ENCODE measurements at regions not wholly inside any gene's neighbourhood (a gene's known extent, or its start where the extent isn't known, plus 50 kb on each side); places are given as distances from the start of the nearest gene placed in this dataset.

GRCh38 chr1:98030483-98030882 is 109.6 kb upstream of the DPYD start:
- Mint-ChIP-seq H3K4me3 (no peak overlapping the region), H3K27me3 (peaks cover 17% of the 10 kb centered on the region), H3K36me3 (no peaks in the 10 kb centered on the region), H3K27ac (no peak overlapping the region), H3K4me1 (peaks cover 2% of the 10 kb centered on the region), H3K9me3 (ENCODE audit: low read depth) (no peaks in the 10 kb centered on the region)
- ATAC-seq: no peak
- CTCF ChIA-PET: no interaction called here
- no peak for DNase-seq

- no peak for ATAC-seq
- H3K36me3 Mint-ChIP-seq: no peaks in the 10 kb centered on the region
- CTCF ChIA-PET: no interaction called here
- no peaks in the 10 kb centered on the region for H3K9me3 Mint-ChIP-seq (ENCODE audit: low read depth)
- DNase-seq: no peak
- H3K4me1 Mint-ChIP-seq: peaks cover 2% of the 10 kb centered on the region
- H3K27me3 Mint-ChIP-seq: peaks cover 6% of the 10 kb centered on the region
- no peak overlapping the region for H3K27ac Mint-ChIP-seq
- H3K4me3 Mint-ChIP-seq: no peak overlapping the region
These were observed 108.0 kb upstream of the DPYD start for GRCh38 chr1:98028800-98029199.

- Mint-ChIP-seq H3K36me3 (no peaks in the 10 kb centered on the region), H3K9me3 (ENCODE audit: low read depth) (no peaks in the 10 kb centered on the region), H3K27ac (no peak overlapping the region), H3K4me1 (peaks cover 2% of the 10 kb centered on the region), H3K27me3 (peaks cover 9% of the 10 kb centered on the region), H3K4me3 (no peak overlapping the region)
- DNase-seq (no peak), ATAC-seq (no peak)
- CTCF ChIA-PET: no interaction called here
These were observed 106.4 kb upstream of the DPYD start for GRCh38 chr1:98027103-98027705.

- Mint-ChIP-seq H3K4me1 (peaks cover 2% of the 10 kb centered on the region), H3K9me3 (ENCODE audit: low read depth) (no peaks in the 10 kb centered on the region), H3K36me3 (no peaks in the 10 kb centered on the region), H3K27ac (no peak overlapping the region), H3K4me3 (no peak overlapping the region), H3K27me3 (peaks cover 16% of the 10 kb centered on the region)
- DNase-seq (no peak), ATAC-seq (no peak)
- CTCF ChIA-PET: no interaction called here
These were observed 105.0 kb upstream of the DPYD start for GRCh38 chr1:98025858-98026257.

GRCh38 chr1:98021126-98021525 is 100.3 kb upstream of the DPYD start:
- Mint-ChIP-seq H3K9me3 (ENCODE audit: low read depth) (peaks cover 2% of the 10 kb centered on the region), H3K4me3 (no peak overlapping the region), H3K27me3 (peaks cover 23% of the 10 kb centered on the region), H3K27ac (no peak overlapping the region), H3K36me3 (no peaks in the 10 kb centered on the region), H3K4me1 (no peaks in the 10 kb centered on the region)
- no peak for ATAC-seq
- CTCF ChIA-PET: no interaction called here
- DNase-seq: no peak

- CTCF ChIA-PET: no interaction called here
- ATAC-seq (no peak), DNase-seq (no peak)
- H3K4me3 Mint-ChIP-seq: no peak overlapping the region
- H3K27me3 Mint-ChIP-seq: peaks cover 20% of the 10 kb centered on the region
- peaks cover 2% of the 10 kb centered on the region for H3K9me3 Mint-ChIP-seq (ENCODE audit: low read depth)
- no peak overlapping the region for H3K27ac Mint-ChIP-seq
- H3K36me3 Mint-ChIP-seq: no peaks in the 10 kb centered on the region
- no peaks in the 10 kb centered on the region for H3K4me1 Mint-ChIP-seq
These were observed 98.9 kb upstream of the DPYD start for GRCh38 chr1:98019747-98020146.

GRCh38 chr1:98018074-98018473 is 97.2 kb upstream of the DPYD start:
- ATAC-seq: no peak
- no peaks in the 10 kb centered on the region for H3K4me1 Mint-ChIP-seq
- DNase-seq: no peak
- no peak overlapping the region for H3K4me3 Mint-ChIP-seq
- CTCF ChIA-PET: no interaction called here
- H3K27me3 Mint-ChIP-seq: peaks cover 20% of the 10 kb centered on the region
- H3K27ac Mint-ChIP-seq: no peak overlapping the region
- H3K9me3 Mint-ChIP-seq (ENCODE audit: low read depth): peaks cover 2% of the 10 kb centered on the region
- no peaks in the 10 kb centered on the region for H3K36me3 Mint-ChIP-seq

GRCh38 chr1:98017184-98017583 is 96.3 kb upstream of the DPYD start:
- no peak overlapping the region for H3K4me3 Mint-ChIP-seq
- CTCF ChIA-PET: no interaction called here
- H3K36me3 Mint-ChIP-seq: no peaks in the 10 kb centered on the region
- peaks cover 2% of the 10 kb centered on the region for H3K9me3 Mint-ChIP-seq (ENCODE audit: low read depth)
- peaks cover 17% of the 10 kb centered on the region for H3K27me3 Mint-ChIP-seq
- H3K27ac Mint-ChIP-seq: no peak overlapping the region
- ATAC-seq (no peak), DNase-seq (no peak)
- H3K4me1 Mint-ChIP-seq: no peaks in the 10 kb centered on the region

GRCh38 chr1:98008373-98008772 is 87.5 kb upstream of the DPYD start:
- CTCF ChIA-PET: no interaction called here

GRCh38 chr1:98005326-98006010 is 84.6 kb upstream of the DPYD start:
- CTCF ChIA-PET: no interaction called here
- ATAC-seq: no peak
- Mint-ChIP-seq H3K4me3 (no peak overlapping the region), H3K36me3 (no peaks in the 10 kb centered on the region), H3K27ac (no peak overlapping the region), H3K27me3 (no peaks in the 10 kb centered on the region), H3K4me1 (no peaks in the 10 kb centered on the region), H3K9me3 (ENCODE audit: low read depth) (no peaks in the 10 kb centered on the region)
- no peak for DNase-seq

More at GRCh38 chr1:98008373-98008772, 87.5 kb upstream of the DPYD start:
- Mint-ChIP-seq H3K27ac (no peak overlapping the region), H3K27me3 (peaks cover 3% of the 10 kb centered on the region), H3K9me3 (ENCODE audit: low read depth) (no peaks in the 10 kb centered on the region), H3K4me3 (no peak overlapping the region), H3K36me3 (no peaks in the 10 kb centered on the region), H3K4me1 (no peaks in the 10 kb centered on the region)
- DNase-seq (no peak), ATAC-seq (no peak)

- Mint-ChIP-seq H3K27ac (no peak overlapping the region), H3K4me3 (no peak overlapping the region), H3K27me3 (no peaks in the 10 kb centered on the region), H3K9me3 (ENCODE audit: low read depth) (no peaks in the 10 kb centered on the region), H3K36me3 (no peaks in the 10 kb centered on the region), H3K4me1 (no peaks in the 10 kb centered on the region)
- CTCF ChIA-PET: no interaction called here
- ATAC-seq (no peak), DNase-seq (no peak)
These were observed 82.6 kb upstream of the DPYD start for GRCh38 chr1:98003442-98003841.

GRCh38 chr1:98002288-98002687 is 81.5 kb upstream of the DPYD start:
- H3K36me3 Mint-ChIP-seq: no peaks in the 10 kb centered on the region
- CTCF ChIA-PET: no interaction called here
- no peak for DNase-seq
- H3K4me3 Mint-ChIP-seq: no peak overlapping the region
- H3K9me3 Mint-ChIP-seq (ENCODE audit: low read depth): no peaks in the 10 kb centered on the region
- ATAC-seq: no peak
- H3K27ac Mint-ChIP-seq: no peak overlapping the region
- H3K4me1 Mint-ChIP-seq: no peaks in the 10 kb centered on the region
- no peaks in the 10 kb centered on the region for H3K27me3 Mint-ChIP-seq

- CTCF ChIA-PET: no interaction called here
- Mint-ChIP-seq H3K9me3 (ENCODE audit: low read depth) (no peaks in the 10 kb centered on the region), H3K4me1 (no peaks in the 10 kb centered on the region), H3K4me3 (no peak overlapping the region), H3K27me3 (no peaks in the 10 kb centered on the region), H3K36me3 (no peaks in the 10 kb centered on the region), H3K27ac (no peak overlapping the region)
- DNase-seq (no peak), ATAC-seq (no peak)
These were observed 80.9 kb upstream of the DPYD start for GRCh38 chr1:98001764-98002163.

GRCh38 chr1:97999320-97999719 is 78.5 kb upstream of the DPYD start:
- H3K36me3 Mint-ChIP-seq: no peaks in the 10 kb centered on the region
- H3K4me1 Mint-ChIP-seq: no peaks in the 10 kb centered on the region
- H3K27me3 Mint-ChIP-seq: no peaks in the 10 kb centered on the region
- no peak for ATAC-seq
- DNase-seq: no peak
- H3K9me3 Mint-ChIP-seq (ENCODE audit: low read depth): no peaks in the 10 kb centered on the region
- CTCF ChIA-PET: no interaction called here
- H3K4me3 Mint-ChIP-seq: no peak overlapping the region
- H3K27ac Mint-ChIP-seq: no peak overlapping the region

GRCh38 chr1:97996880-97997279 is 76.0 kb upstream of the DPYD start:
- H3K9me3 Mint-ChIP-seq (ENCODE audit: low read depth): no peaks in the 10 kb centered on the region
- no peak overlapping the region for H3K27ac Mint-ChIP-seq
- H3K4me1 Mint-ChIP-seq: no peaks in the 10 kb centered on the region
- CTCF ChIA-PET: no interaction called here
- H3K4me3 Mint-ChIP-seq: no peak overlapping the region
- DNase-seq: no peak
- no peak for ATAC-seq
- no peaks in the 10 kb centered on the region for H3K36me3 Mint-ChIP-seq
- peaks cover 5% of the 10 kb centered on the region for H3K27me3 Mint-ChIP-seq
